Astrocyte of the spinal cord (primary cell): ENCODE measurements at regions not wholly inside any gene's neighbourhood (a gene's known extent, or its start where the extent isn't known, plus 50 kb on each side); places are given as distances from the start of the nearest gene placed in this dataset.
A peak's percentile ranks its signal among the peaks of the same experiment; 100 is the strongest.

ENCODE experiments used
- DNase-seq: peaks from one replicate; pipeline ENCODE4 v3.0.0; 2011; ENCODE audit warnings: low read depth, low spot score
- H3K4me3 ChIP-seq: 2 replicates; pipeline ENCODE4 v1.5.1; 2011; ENCODE audit warnings: low read depth, mild to moderate bottlenecking, low read length, moderate library complexity
- CTCF ChIP-seq: IDR thresholded peaks from 2 replicates; pipeline ENCODE4 v1.5.1; 2012; ENCODE audit warnings: low read depth, mild to moderate bottlenecking, low read length, inconsistent platforms
- in situ Hi-C: cut with HindIII; loops from 2 replicates; pipeline ENCODE4 v1.10.0; 2017; ENCODE audit warnings: low sequenced_read_pairs

GRCh38 chr3:103052236-103052830, 617.5 kb downstream of the ZPLD1 start:
- H3K4me3 ChIP-seq: no peak overlapping the region
- in situ Hi-C loops: no loop called here
- peak; percentile 34 for DNase-seq
- no peak for TF ChIP-seq CTCF

- H3K4me3 ChIP-seq: no peak overlapping the region
- in situ Hi-C loops: no loop called here
- TF ChIP-seq CTCF: no peak
- no peak for DNase-seq
These were observed 620.3 kb downstream of the ZPLD1 start for GRCh38 chr3:103055021-103055520.

- no peak overlapping the region for H3K4me3 ChIP-seq
- DNase-seq: no peak
- no peak for TF ChIP-seq CTCF
- in situ Hi-C loops: no loop called here
These were observed 621.7 kb downstream of the ZPLD1 start for GRCh38 chr3:103056542-103056941.

GRCh38 chr3:103057003-103057402, 622.2 kb downstream of the ZPLD1 start:
- in situ Hi-C loops: no loop called here
- DNase-seq: peak; percentile 9
- TF ChIP-seq CTCF: no peak
- no peak overlapping the region for H3K4me3 ChIP-seq

GRCh38 chr3:103057487-103057886, 622.7 kb downstream of the ZPLD1 start:
- H3K4me3 ChIP-seq: no peak overlapping the region
- in situ Hi-C loops: no loop called here
- no peak for TF ChIP-seq CTCF
- DNase-seq: no peak

- TF ChIP-seq CTCF: no peak
- in situ Hi-C loops: no loop called here
- no peak overlapping the region for H3K4me3 ChIP-seq
- no peak for DNase-seq
These were observed 624.6 kb downstream of the ZPLD1 start for GRCh38 chr3:103059432-103059831.

- H3K4me3 ChIP-seq: no peak overlapping the region
- no peak for TF ChIP-seq CTCF
- in situ Hi-C loops: no loop called here
- no peak for DNase-seq
These were observed 625.4 kb downstream of the ZPLD1 start for GRCh38 chr3:103060242-103060641.
